ENCODE measurements at regions not wholly inside any gene's neighbourhood (a gene's known extent, or its start where the extent isn't known, plus 50 kb on each side); places are given as distances from the start of the nearest gene placed in this dataset.
"Not testable (repeated sequence)": the region's sequence is repeated elsewhere in the genome, so short reads cannot be mapped to it uniquely, and the experiment has no call there.

GRCh38 chrX:40891798-40892197 lies 156.5 kb upstream of the MED14 start:
- no peak for DNase-seq

GRCh38 chrX:40893251-40893910 lies 158.0 kb upstream of the MED14 start:
- DNase-seq = no peak

GRCh38 chrX:40895246-40895645 lies 159.9 kb upstream of the MED14 start:
- DNase-seq = no peak

GRCh38 chrX:40897718-40898270 lies 162.5 kb upstream of the MED14 start:
- no peak for DNase-seq

GRCh38 chrX:40904739-40905138 lies 169.4 kb upstream of the MED14 start:
- DNase-seq = not testable (repeated sequence)

GRCh38 chrX:40908026-40908425 lies 172.7 kb upstream of the MED14 start:
- DNase-seq = no peak

GRCh38 chrX:40908857-40909475 lies 173.6 kb upstream of the MED14 start:
- DNase-seq = no peak

- DNase-seq = no peak
These were observed 173.1 kb upstream of the USP9X start for GRCh38 chrX:40912166-40912565.

GRCh38 chrX:40912576-40912975 lies 172.7 kb upstream of the USP9X start:
- no peak for DNase-seq

GRCh38 chrX:40920351-40920750 lies 164.9 kb upstream of the USP9X start:
- no peak for DNase-seq

- no peak for DNase-seq
These were observed 162.9 kb upstream of the USP9X start for GRCh38 chrX:40922307-40922706.

- DNase-seq = not testable (repeated sequence)
These were observed 158.4 kb upstream of the USP9X start for GRCh38 chrX:40926739-40927427.

- DNase-seq = no peak
These were observed 157.2 kb upstream of the USP9X start for GRCh38 chrX:40928076-40928475.

- no peak for DNase-seq
These were observed 153.3 kb upstream of the USP9X start for GRCh38 chrX:40931921-40932320.

GRCh38 chrX:40933132-40933705 lies 152.0 kb upstream of the USP9X start:
- peak in 1 of 2 donors; percentile 28 for DNase-seq

- no peak for DNase-seq
These were observed 151.4 kb upstream of the USP9X start for GRCh38 chrX:40933706-40934425.

- DNase-seq = no peak
These were observed 148.4 kb upstream of the USP9X start for GRCh38 chrX:40936827-40937226.

- DNase-seq = no peak
These were observed 146.8 kb upstream of the USP9X start for GRCh38 chrX:40938423-40938822.

- DNase-seq = no peak
These were observed 142.1 kb upstream of the USP9X start for GRCh38 chrX:40943093-40943641.

GRCh38 chrX:40945361-40945713 lies 139.9 kb upstream of the USP9X start:
- no peak for DNase-seq

GRCh38 chrX:40947276-40947675 lies 138.0 kb upstream of the USP9X start:
- DNase-seq = no peak

- DNase-seq = no peak
These were observed 136.2 kb upstream of the USP9X start for GRCh38 chrX:40949071-40949470.

GRCh38 chrX:40950546-40950945 lies 134.7 kb upstream of the USP9X start:
- DNase-seq = no peak
